ENCODE measurements at regions not wholly inside any gene's neighbourhood (a gene's known extent, or its start where the extent isn't known, plus 50 kb on each side); places are given as distances from the start of the nearest gene placed in this dataset.

GRCh38 chr2:129821445-129821844 is 158.0 kb upstream of the RAB6C start:
- no peak for TF ChIP-seq CTCF (conservative IDR thresholded peaks at IDR 0.05)
- no peak for TF ChIP-seq EZH2 (IDR thresholded peaks at IDR 0.05; ENCODE audit: low read depth)
